Erythroblast (primary cell): ENCODE measurements at regions not wholly inside any gene's neighbourhood (a gene's known extent, or its start where the extent isn't known, plus 50 kb on each side); places are given as distances from the start of the nearest gene placed in this dataset.

ENCODE experiments used
- GATA1 ChIP-seq: IDR thresholded peaks from 2 replicates; pipeline ENCODE4 v1.6.1; 2011; ENCODE audit warnings: low read depth, mild to moderate bottlenecking, control low read depth, low read length, moderate library complexity
- POLR2A ChIP-seq: IDR thresholded peaks from 2 replicates; pipeline ENCODE4 v1.6.1; 2011; ENCODE audit warnings: mild to moderate bottlenecking, low read length

- no peak for TF ChIP-seq POLR2A
- no peak for TF ChIP-seq GATA1
These were observed 374.7 kb downstream of the VPS13C start for GRCh38 chr15:61685534-61685933.
